ENCODE measurements at regions not wholly inside any gene's neighbourhood (a gene's known extent, or its start where the extent isn't known, plus 50 kb on each side); places are given as distances from the start of the nearest gene placed in this dataset.

GRCh38 chr3:98644168-98644567 is 50.8 kb upstream of the CPOX start:
- intact Hi-C loops (cut with micrococcal nuclease; ENCODE audit: unreplicated experiment) = no loop called here
- Histone ChIP-seq H3K36me3 (ENCODE audit: insufficient read depth, low read length, poor library complexity, severe bottlenecking) (no peaks in the 10 kb centered on the region), H3K4me3 (ENCODE audit: low read depth, low read length, poor library complexity, severe bottlenecking) (no peak overlapping the region), H3K27ac (ENCODE audit: low read depth, low read length, poor library complexity, severe bottlenecking) (no peak overlapping the region), H3K9me3 (ENCODE audit: low read depth, low read length, poor library complexity, severe bottlenecking) (no peaks in the 10 kb centered on the region), H3K4me1 (ENCODE audit: insufficient read depth, low read length, poor library complexity, severe bottlenecking) (no peaks in the 10 kb centered on the region), H3K27me3 (replicated peaks; ENCODE audit: insufficient read depth, low read depth, low read length, poor library complexity) (no peaks in the 10 kb centered on the region)
- TF ChIP-seq CTCF (conservative IDR thresholded peaks at IDR 0.05; ENCODE audit: low read depth, low read length) = no peak
- no peak for TF ChIP-seq EZH2 (IDR thresholded peaks at IDR 0.05; ENCODE audit: borderline replicate concordance, low read depth, low read length, poor library complexity, severe bottlenecking)
- ChIA-PET CTCF (no interaction called here), POLR2A (ENCODE audit: low non-redundant PET) (no interaction called here)
- DNase-seq (ENCODE audit: low spot score) = no peak
- no TSS peak for BruUV-seq (replicated peaks)

DNA sequence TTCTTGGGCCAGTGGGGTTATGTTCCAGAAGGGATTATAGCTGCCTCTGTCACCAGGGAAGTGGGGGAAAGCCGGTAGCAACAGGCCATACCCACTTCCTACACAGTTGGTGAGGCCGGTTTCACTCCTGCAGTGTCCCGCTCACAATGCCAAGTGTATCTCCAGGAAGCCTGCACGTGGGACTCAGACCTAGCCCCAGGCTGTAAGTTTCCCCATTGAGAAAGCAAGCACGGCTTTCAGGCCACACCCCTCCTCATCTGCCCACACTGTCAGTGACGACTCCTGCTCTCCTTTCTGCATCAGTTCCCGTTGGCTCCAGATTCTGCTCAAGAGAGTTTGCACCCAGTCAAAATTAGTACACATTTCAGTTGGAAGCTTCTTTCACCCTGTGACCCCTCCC is 51.6 kb upstream of the CPOX start:
- TF ChIP-seq CTCF (conservative IDR thresholded peaks at IDR 0.05; ENCODE audit: low read depth, low read length) (no peak), EZH2 (IDR thresholded peaks at IDR 0.05; ENCODE audit: borderline replicate concordance, low read depth, low read length, poor library complexity, severe bottlenecking) (no peak)
- no peak for DNase-seq (ENCODE audit: low spot score)
- no peak overlapping the region for H3K4me3 ChIP-seq (ENCODE audit: low read depth, low read length, poor library complexity, severe bottlenecking)
- no peak overlapping the region for H3K27ac ChIP-seq (ENCODE audit: low read depth, low read length, poor library complexity, severe bottlenecking)
- H3K4me1 ChIP-seq (ENCODE audit: insufficient read depth, low read length, poor library complexity, severe bottlenecking) = no peaks in the 10 kb centered on the region
- no TSS peak for BruUV-seq (replicated peaks)
- intact Hi-C loops (cut with micrococcal nuclease; ENCODE audit: unreplicated experiment) = no loop called here
- H3K36me3 ChIP-seq (ENCODE audit: insufficient read depth, low read length, poor library complexity, severe bottlenecking) = no peaks in the 10 kb centered on the region
- ChIA-PET POLR2A (ENCODE audit: low non-redundant PET) (no interaction called here), CTCF (no interaction called here)
- H3K27me3 ChIP-seq (replicated peaks; ENCODE audit: insufficient read depth, low read depth, low read length, poor library complexity) = no peaks in the 10 kb centered on the region
- no peaks in the 10 kb centered on the region for H3K9me3 ChIP-seq (ENCODE audit: low read depth, low read length, poor library complexity, severe bottlenecking)

DNA sequence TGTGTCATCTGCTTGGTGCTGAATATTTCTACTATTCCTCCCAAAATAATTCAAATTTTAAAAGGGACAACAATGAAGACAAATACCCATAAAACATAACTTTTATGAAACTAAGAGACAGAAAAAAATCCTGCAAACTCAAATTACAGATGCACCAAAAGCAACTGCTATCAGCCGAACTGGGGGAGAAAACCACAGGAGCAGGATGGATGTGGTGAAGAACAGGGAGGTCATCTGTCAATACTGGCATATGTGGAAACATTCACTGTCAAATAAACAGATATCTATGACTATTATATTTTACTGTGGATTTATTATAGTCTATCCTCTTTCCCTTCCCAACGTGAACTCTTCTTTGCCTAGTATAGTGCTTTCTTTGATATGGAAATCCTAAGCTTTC is 53.3 kb upstream of the CPOX start:
- no peak overlapping the region for H3K27ac ChIP-seq (ENCODE audit: low read depth, low read length, poor library complexity, severe bottlenecking)
- H3K9me3 ChIP-seq (ENCODE audit: low read depth, low read length, poor library complexity, severe bottlenecking) = no peaks in the 10 kb centered on the region
- ChIA-PET CTCF (no interaction called here), POLR2A (ENCODE audit: low non-redundant PET) (no interaction called here)
- no peaks in the 10 kb centered on the region for H3K27me3 ChIP-seq (replicated peaks; ENCODE audit: insufficient read depth, low read depth, low read length, poor library complexity)
- H3K4me1 ChIP-seq (ENCODE audit: insufficient read depth, low read length, poor library complexity, severe bottlenecking) = no peaks in the 10 kb centered on the region
- BruUV-seq (replicated peaks) = no TSS peak
- no peaks in the 10 kb centered on the region for H3K36me3 ChIP-seq (ENCODE audit: insufficient read depth, low read length, poor library complexity, severe bottlenecking)
- intact Hi-C loops (cut with micrococcal nuclease; ENCODE audit: unreplicated experiment) = no loop called here
- no peak for TF ChIP-seq EZH2 (IDR thresholded peaks at IDR 0.05; ENCODE audit: borderline replicate concordance, low read depth, low read length, poor library complexity, severe bottlenecking)
- no peak for TF ChIP-seq CTCF (conservative IDR thresholded peaks at IDR 0.05; ENCODE audit: low read depth, low read length)
- H3K4me3 ChIP-seq (ENCODE audit: low read depth, low read length, poor library complexity, severe bottlenecking) = no peak overlapping the region
- no peak for DNase-seq (ENCODE audit: low spot score)
